ENCODE measurements at regions not wholly inside any gene's neighbourhood (a gene's known extent, or its start where the extent isn't known, plus 50 kb on each side); places are given as distances from the start of the nearest gene placed in this dataset.
A peak's percentile ranks its signal among the peaks of the same experiment; 100 is the strongest.

DNA sequence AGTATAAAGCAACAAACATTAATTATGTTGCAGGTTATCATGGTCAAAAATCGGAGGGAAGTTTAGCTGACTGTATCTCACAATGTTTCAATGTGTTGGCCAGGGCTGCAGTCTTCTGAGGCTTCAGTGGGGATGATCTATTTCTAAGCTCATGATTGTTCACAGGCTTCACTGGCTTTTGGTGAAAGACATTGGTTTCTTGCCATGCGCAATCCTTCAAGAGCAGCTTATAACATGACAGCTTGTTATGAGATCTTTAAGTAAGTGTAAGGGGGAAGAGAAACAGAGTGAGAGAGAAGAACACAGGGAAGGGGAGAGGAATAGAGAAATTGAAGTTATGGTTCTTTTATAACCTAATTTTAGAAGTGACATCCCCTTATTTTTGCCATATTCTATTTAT is 385.9 kb upstream of the CHD1 start:
- ATAC-seq (replicated peaks) = no peak
- Mint-ChIP-seq H3K4me3 (no peak overlapping the region), H3K36me3 (ENCODE audit: low read depth) (no peaks in the 10 kb centered on the region), H3K27ac (no peak overlapping the region), H3K4me1 (no peaks in the 10 kb centered on the region), H3K9me3 (peaks cover 11% of the 10 kb centered on the region), H3K27me3 (no peaks in the 10 kb centered on the region)

DNA sequence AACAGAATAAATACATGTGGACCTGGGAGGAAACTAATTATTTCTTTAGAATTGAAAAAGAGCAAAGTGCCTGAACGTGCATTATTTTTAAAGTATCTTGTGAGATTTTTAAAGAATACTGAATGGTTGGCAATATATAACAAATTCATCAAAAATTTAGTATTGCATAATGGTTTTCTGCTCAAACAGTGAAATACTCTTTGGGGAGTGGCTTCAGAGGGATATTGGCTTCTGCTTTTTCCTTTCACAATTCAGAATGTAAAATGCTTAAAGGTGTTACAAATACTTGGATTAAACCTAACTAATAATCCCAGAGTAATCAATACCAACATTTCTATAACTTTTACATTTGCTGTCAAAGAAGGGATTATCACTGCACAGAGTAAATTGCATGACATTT is 379.3 kb upstream of the CHD1 start:
- H3K27ac Mint-ChIP-seq = no peak overlapping the region
- H3K4me1 Mint-ChIP-seq = no peaks in the 10 kb centered on the region
- H3K27me3 Mint-ChIP-seq = no peaks in the 10 kb centered on the region
- no peak overlapping the region for H3K4me3 Mint-ChIP-seq
- H3K9me3 Mint-ChIP-seq = no peaks in the 10 kb centered on the region
- no peak for ATAC-seq (replicated peaks)
- no peaks in the 10 kb centered on the region for H3K36me3 Mint-ChIP-seq (ENCODE audit: low read depth)

- no peak overlapping the region for H3K4me3 Mint-ChIP-seq
- no peaks in the 10 kb centered on the region for H3K4me1 Mint-ChIP-seq
- no peaks in the 10 kb centered on the region for H3K9me3 Mint-ChIP-seq
- no peak for ATAC-seq (replicated peaks)
- no peak overlapping the region for H3K27ac Mint-ChIP-seq
- no peaks in the 10 kb centered on the region for H3K27me3 Mint-ChIP-seq
- no peaks in the 10 kb centered on the region for H3K36me3 Mint-ChIP-seq (ENCODE audit: low read depth)
Measured at GRCh38 chr5:99305045-99305580, 376.3 kb upstream of the CHD1 start.

GRCh38 chr5:99285606-99286005 is 356.8 kb upstream of the CHD1 start:
- no peak overlapping the region for H3K27ac Mint-ChIP-seq
- H3K4me1 Mint-ChIP-seq = no peaks in the 10 kb centered on the region
- ATAC-seq (replicated peaks) = no peak
- H3K27me3 Mint-ChIP-seq = no peaks in the 10 kb centered on the region
- no peaks in the 10 kb centered on the region for H3K9me3 Mint-ChIP-seq
- H3K4me3 Mint-ChIP-seq = no peak overlapping the region
- H3K36me3 Mint-ChIP-seq (ENCODE audit: low read depth) = no peaks in the 10 kb centered on the region

DNA sequence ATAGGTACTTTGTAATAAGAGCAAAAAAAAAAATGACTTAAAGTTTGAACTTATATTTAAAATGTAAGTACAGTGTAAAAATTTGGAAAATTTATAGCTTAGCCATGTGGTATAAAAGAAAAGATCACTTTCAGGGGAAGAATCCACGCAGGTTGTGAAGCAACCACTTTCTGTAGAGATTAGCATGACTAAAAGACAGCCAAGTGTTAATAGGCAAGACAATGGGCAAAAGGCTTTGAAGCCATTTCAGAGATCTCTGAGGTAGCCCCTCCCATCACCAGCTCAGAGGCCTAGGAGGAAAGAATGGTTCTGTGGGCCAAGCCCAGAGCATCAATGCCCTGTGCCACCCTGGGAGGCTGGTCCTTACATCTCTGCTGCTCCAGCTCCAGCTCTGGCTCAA is 346.3 kb upstream of the CHD1 start:
- Mint-ChIP-seq H3K36me3 (ENCODE audit: low read depth) (no peaks in the 10 kb centered on the region), H3K9me3 (peaks cover 6% of the 10 kb centered on the region), H3K27me3 (no peaks in the 10 kb centered on the region), H3K4me1 (no peaks in the 10 kb centered on the region), H3K4me3 (no peak overlapping the region), H3K27ac (no peak overlapping the region)
- no peak for ATAC-seq (replicated peaks)

GRCh38 chr5:99272576-99272975 is 343.8 kb upstream of the CHD1 start:
- ATAC-seq (replicated peaks) = no peak
- Mint-ChIP-seq H3K9me3 (peaks cover 6% of the 10 kb centered on the region), H3K4me1 (no peaks in the 10 kb centered on the region), H3K4me3 (no peak overlapping the region), H3K27ac (no peak overlapping the region), H3K27me3 (no peaks in the 10 kb centered on the region), H3K36me3 (ENCODE audit: low read depth) (no peaks in the 10 kb centered on the region)

DNA sequence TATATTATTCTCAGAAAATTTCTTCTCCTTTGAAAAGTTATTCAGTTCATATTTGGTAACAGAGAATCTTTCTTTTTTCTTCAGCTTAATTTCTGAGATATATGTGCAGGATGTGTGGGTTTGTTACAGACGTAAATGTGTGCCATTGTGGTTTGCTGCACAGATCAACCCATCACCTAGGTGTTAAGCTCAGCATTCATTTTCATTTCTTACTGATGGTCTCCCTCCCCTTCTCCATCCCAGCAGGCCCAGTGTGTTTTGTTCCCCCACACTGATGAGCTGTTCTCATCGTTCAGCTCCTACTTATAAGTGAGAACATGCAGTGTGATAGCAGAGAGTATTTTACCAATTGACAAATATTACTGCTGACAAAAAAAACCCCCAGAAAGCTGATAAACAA is 330.0 kb upstream of the CHD1 start:
- Mint-ChIP-seq H3K36me3 (ENCODE audit: low read depth) (no peaks in the 10 kb centered on the region), H3K4me1 (no peaks in the 10 kb centered on the region), H3K27me3 (no peaks in the 10 kb centered on the region), H3K4me3 (no peak overlapping the region), H3K27ac (no peak overlapping the region), H3K9me3 (peaks cover 19% of the 10 kb centered on the region)
- ATAC-seq (replicated peaks) = no peak

DNA sequence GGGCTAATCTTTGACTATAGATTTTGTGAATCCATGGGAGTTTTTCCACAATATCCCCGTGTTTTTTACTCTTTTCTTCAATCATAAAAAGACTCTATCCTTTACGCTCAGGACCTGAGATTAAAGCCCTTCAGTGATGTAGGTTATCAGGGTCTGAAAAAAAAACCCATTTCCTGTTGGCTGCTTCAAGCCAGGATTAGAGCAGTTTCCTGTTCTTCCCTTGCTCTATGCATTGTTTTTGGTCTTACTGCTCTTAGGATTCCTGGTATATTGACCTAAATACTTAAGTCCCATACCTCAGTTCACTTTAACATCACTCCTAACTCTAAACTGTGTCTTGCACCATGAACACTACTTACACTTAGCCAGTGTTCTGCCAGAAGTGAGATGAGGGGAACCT is 319.3 kb upstream of the CHD1 start:
- no peak overlapping the region for H3K4me3 Mint-ChIP-seq
- no peak overlapping the region for H3K27ac Mint-ChIP-seq
- H3K4me1 Mint-ChIP-seq = no peaks in the 10 kb centered on the region
- ATAC-seq (replicated peaks) = no peak
- H3K27me3 Mint-ChIP-seq = no peaks in the 10 kb centered on the region
- no peaks in the 10 kb centered on the region for H3K9me3 Mint-ChIP-seq
- H3K36me3 Mint-ChIP-seq (ENCODE audit: low read depth) = no peaks in the 10 kb centered on the region

- ATAC-seq (replicated peaks) = no peak
Measured at GRCh38 chr5:99247346-99247745, 318.5 kb upstream of the CHD1 start.

GRCh38 chr5:99243111-99243510 is 314.3 kb upstream of the CHD1 start:
- H3K27ac Mint-ChIP-seq = no peak overlapping the region
- no peaks in the 10 kb centered on the region for H3K36me3 Mint-ChIP-seq (ENCODE audit: low read depth)
- ATAC-seq (replicated peaks) = no peak
- no peaks in the 10 kb centered on the region for H3K27me3 Mint-ChIP-seq
- H3K9me3 Mint-ChIP-seq = no peaks in the 10 kb centered on the region
- no peaks in the 10 kb centered on the region for H3K4me1 Mint-ChIP-seq
- no peak overlapping the region for H3K4me3 Mint-ChIP-seq

More at GRCh38 chr5:99247346-99247745, 318.5 kb upstream of the CHD1 start:
- no peaks in the 10 kb centered on the region for H3K9me3 Mint-ChIP-seq
- H3K27me3 Mint-ChIP-seq = no peaks in the 10 kb centered on the region
- H3K4me1 Mint-ChIP-seq = no peaks in the 10 kb centered on the region
- H3K4me3 Mint-ChIP-seq = no peak overlapping the region
- H3K27ac Mint-ChIP-seq = no peak overlapping the region
- no peaks in the 10 kb centered on the region for H3K36me3 Mint-ChIP-seq (ENCODE audit: low read depth)

- peaks cover 3% of the 10 kb centered on the region for H3K27me3 Mint-ChIP-seq
- H3K4me3 Mint-ChIP-seq = no peak overlapping the region
- no peaks in the 10 kb centered on the region for H3K36me3 Mint-ChIP-seq (ENCODE audit: low read depth)
- no peak overlapping the region for H3K27ac Mint-ChIP-seq
- no peaks in the 10 kb centered on the region for H3K4me1 Mint-ChIP-seq
- H3K9me3 Mint-ChIP-seq = no peaks in the 10 kb centered on the region
- ATAC-seq (replicated peaks) = no peak
Measured at GRCh38 chr5:99239826-99240360, 311.1 kb upstream of the CHD1 start.

DNA sequence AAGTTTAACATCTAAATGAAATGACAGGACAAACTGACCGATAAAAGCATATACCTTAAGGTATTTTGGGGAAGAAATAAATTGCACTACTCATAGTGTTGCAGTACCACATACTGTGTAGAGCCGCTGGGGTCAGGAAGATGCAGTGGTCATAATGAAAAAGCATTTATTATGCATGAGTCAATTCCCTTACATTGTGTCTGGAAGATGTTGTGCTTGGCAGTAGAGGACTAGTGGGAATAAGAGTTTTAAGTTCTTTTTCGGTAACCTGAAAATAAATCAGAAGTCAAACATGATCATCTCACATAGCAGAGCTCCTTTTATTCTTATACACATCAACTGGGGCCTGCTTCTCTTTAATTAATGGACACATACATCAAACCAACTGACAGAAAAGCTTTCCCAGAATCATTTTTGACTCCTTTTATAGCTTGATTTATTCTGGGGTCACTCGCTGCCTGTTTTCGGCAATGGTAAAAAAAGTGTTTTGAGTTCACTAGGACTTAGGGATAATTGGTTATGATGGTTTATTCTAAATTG is 262.5 kb upstream of the CHD1 start:
- no peak overlapping the region for H3K27ac Mint-ChIP-seq
- no peaks in the 10 kb centered on the region for H3K4me1 Mint-ChIP-seq
- ATAC-seq (replicated peaks) = no peak
- H3K4me3 Mint-ChIP-seq = no peak overlapping the region
- H3K9me3 Mint-ChIP-seq = peaks cover 3% of the 10 kb centered on the region
- peaks cover 5% of the 10 kb centered on the region for H3K27me3 Mint-ChIP-seq
- no peaks in the 10 kb centered on the region for H3K36me3 Mint-ChIP-seq (ENCODE audit: low read depth)

DNA sequence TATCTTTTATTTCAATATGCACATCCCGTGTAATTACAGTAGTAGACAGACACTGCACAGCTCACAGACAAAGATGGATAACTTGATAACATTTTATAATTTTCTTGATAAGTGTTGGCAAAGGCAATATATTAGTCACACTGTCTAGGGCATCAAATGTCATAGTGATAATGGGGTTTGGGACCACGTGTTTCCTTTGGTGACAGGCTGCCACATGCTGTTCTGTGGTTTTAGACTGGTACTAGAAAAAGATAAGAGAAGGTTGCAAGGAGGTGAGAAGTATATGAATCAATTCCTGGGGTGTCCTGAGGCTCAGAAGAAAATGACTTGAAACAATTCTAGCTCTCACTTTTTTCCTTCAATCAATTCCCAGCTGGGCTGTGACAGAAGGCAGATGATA is 258.8 kb upstream of the CHD1 start:
- ATAC-seq (replicated peaks) = peak; percentile 23
- peaks cover 5% of the 10 kb centered on the region for H3K27me3 Mint-ChIP-seq
- peaks cover 3% of the 10 kb centered on the region for H3K9me3 Mint-ChIP-seq
- H3K36me3 Mint-ChIP-seq (ENCODE audit: low read depth) = no peaks in the 10 kb centered on the region
- H3K27ac Mint-ChIP-seq = no peak overlapping the region
- no peak overlapping the region for H3K4me3 Mint-ChIP-seq
- H3K4me1 Mint-ChIP-seq = no peaks in the 10 kb centered on the region

DNA sequence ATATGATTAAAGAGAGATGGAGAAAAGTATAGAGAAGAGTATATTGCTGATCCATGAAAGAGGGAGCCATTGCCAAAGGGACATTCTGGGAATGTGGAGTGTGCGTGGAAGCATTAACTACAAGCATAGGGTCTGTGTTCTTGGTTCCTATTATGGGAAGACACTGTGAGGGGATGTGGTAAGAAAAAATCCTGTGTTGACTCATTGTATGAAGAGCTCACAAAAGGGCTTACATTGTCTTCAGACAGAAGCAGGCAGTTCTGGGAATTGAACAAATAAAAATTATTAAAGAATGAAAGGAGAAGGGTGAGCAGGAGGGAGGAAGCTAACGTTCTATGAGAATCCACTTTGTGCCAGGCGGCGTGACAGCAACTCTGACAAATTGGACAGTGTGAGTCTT is 250.4 kb upstream of the CHD1 start:
- no peak for ATAC-seq (replicated peaks)
- Mint-ChIP-seq H3K9me3 (no peaks in the 10 kb centered on the region), H3K27ac (no peak overlapping the region), H3K4me1 (no peaks in the 10 kb centered on the region), H3K27me3 (no peaks in the 10 kb centered on the region), H3K36me3 (ENCODE audit: low read depth) (no peaks in the 10 kb centered on the region), H3K4me3 (no peak overlapping the region)

DNA sequence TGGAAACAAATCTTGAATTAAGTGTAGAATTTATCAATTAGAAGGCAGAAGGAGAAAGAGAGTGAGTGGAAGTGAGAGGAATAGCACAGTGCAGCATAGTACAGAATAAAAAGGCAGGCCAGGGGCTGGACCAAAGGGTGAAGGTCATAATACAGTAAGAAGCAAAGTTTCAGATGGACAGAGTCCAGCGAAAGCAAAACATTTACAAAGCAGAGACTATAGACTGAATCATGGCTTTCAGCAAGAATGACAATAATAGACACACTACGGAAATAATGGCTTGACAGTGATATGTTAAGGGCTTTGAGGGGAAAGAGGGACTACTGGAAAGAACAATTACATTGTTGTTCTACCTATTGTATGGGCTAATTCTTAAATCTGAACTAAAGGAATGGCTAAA is 249.0 kb upstream of the CHD1 start:
- H3K27me3 Mint-ChIP-seq = no peaks in the 10 kb centered on the region
- H3K27ac Mint-ChIP-seq = no peak overlapping the region
- H3K4me1 Mint-ChIP-seq = no peaks in the 10 kb centered on the region
- H3K4me3 Mint-ChIP-seq = no peak overlapping the region
- H3K9me3 Mint-ChIP-seq = no peaks in the 10 kb centered on the region
- ATAC-seq (replicated peaks) = no peak
- no peaks in the 10 kb centered on the region for H3K36me3 Mint-ChIP-seq (ENCODE audit: low read depth)

DNA sequence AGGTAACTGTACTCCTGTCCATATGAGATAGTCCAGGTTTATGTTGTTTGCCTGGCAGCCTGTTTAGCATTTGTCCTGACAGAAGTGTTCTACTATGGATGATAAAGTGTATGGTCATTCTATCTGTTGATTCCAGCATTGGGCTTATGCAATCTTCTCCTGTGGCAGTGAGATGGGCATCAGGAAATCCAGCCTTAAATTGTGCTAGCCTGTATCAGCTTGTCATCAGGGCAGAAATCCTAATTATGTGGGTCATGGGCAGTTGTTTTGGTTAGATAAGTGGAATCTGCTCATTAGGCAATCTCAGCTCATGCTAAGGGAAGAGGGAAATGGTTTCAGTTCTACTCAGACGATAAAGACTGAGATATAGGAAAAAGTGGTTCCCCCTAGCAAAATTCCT is 247.4 kb upstream of the CHD1 start:
- Mint-ChIP-seq H3K4me1 (no peaks in the 10 kb centered on the region), H3K36me3 (ENCODE audit: low read depth) (no peaks in the 10 kb centered on the region), H3K27ac (no peak overlapping the region), H3K4me3 (no peak overlapping the region), H3K9me3 (no peaks in the 10 kb centered on the region), H3K27me3 (no peaks in the 10 kb centered on the region)
- no peak for ATAC-seq (replicated peaks)

All from activated T-helper 17 cell treated with anti-CD3 and anti-CD28 coated beads, Interleukin-2, amount 50 U/mL, for 72 hours (primary cell).